HUES6 (cell line): ENCODE measurements at regions not wholly inside any gene's neighbourhood (a gene's known extent, or its start where the extent isn't known, plus 50 kb on each side); places are given as distances from the start of the nearest gene placed in this dataset.

Source experiments
- H3K27ac ChIP-seq: 2 replicates; pipeline ENCODE4 v1.7.0; 2013; ENCODE audit warnings: low read depth, mild to moderate bottlenecking, low read length, inconsistent platforms
- H3K27me3 ChIP-seq: 2 replicates; pipeline ENCODE4 v1.6.1; 2013; ENCODE audit warnings: low read length; ENCODE audit not compliant: control insufficient read depth, insufficient read depth
- H3K36me3 ChIP-seq: 2 replicates; pipeline ENCODE4 v1.6.1; 2013; ENCODE audit warnings: low read length; ENCODE audit not compliant: control insufficient read depth, insufficient read depth
- H3K4me1 ChIP-seq: 2 replicates; pipeline ENCODE4 v1.6.1; 2013; ENCODE audit warnings: low read length; ENCODE audit not compliant: control insufficient read depth, insufficient read depth
- H3K4me3 ChIP-seq: 2 replicates; pipeline ENCODE4 v1.5.1; 2013; ENCODE audit warnings: low read depth, low read length
- H3K9ac ChIP-seq: one replicate; pipeline ENCODE4 v1.6.1; 2013; ENCODE audit warnings: mild to moderate bottlenecking, low read length
- H3K9me3 ChIP-seq: 2 replicates; pipeline ENCODE4 v1.6.1; 2013; ENCODE audit warnings: low read depth, low read length; ENCODE audit not compliant: control insufficient read depth, insufficient read depth

- no peak overlapping the region for H3K4me3 ChIP-seq
- H3K4me1 ChIP-seq: no peaks in the 10 kb centered on the region
- no peaks in the 10 kb centered on the region for H3K36me3 ChIP-seq
- no peak overlapping the region for H3K9ac ChIP-seq
- H3K27ac ChIP-seq: no peak overlapping the region
- no peaks in the 10 kb centered on the region for H3K27me3 ChIP-seq
- no peaks in the 10 kb centered on the region for H3K9me3 ChIP-seq
Observed at GRCh38 chr12:92218394-92219077, 72.9 kb upstream of the BTG1 start.

GRCh38 chr12:92216092-92216491 lies 70.4 kb upstream of the BTG1 start:
- 0 out of 2 replicates have a peak, but pooled peaks cover 2% of the 10 kb centered on the region for H3K9me3 ChIP-seq
- no peak overlapping the region for H3K27ac ChIP-seq
- H3K9ac ChIP-seq: no peak overlapping the region
- H3K27me3 ChIP-seq: no peaks in the 10 kb centered on the region
- no peaks in the 10 kb centered on the region for H3K36me3 ChIP-seq
- H3K4me1 ChIP-seq: no peaks in the 10 kb centered on the region
- no peak overlapping the region for H3K4me3 ChIP-seq

- Histone ChIP-seq H3K9me3 (0 out of 2 replicates have a peak, but pooled peaks cover 4% of the 10 kb centered on the region), H3K9ac (no peak overlapping the region), H3K27ac (no peak overlapping the region), H3K36me3 (no peaks in the 10 kb centered on the region), H3K4me3 (no peak overlapping the region), H3K4me1 (no peaks in the 10 kb centered on the region), H3K27me3 (no peaks in the 10 kb centered on the region)
Observed at GRCh38 chr12:92215358-92215757, 69.7 kb upstream of the BTG1 start.

GRCh38 chr12:92213166-92213565 lies 67.5 kb upstream of the BTG1 start:
- H3K4me1 ChIP-seq: 0 out of 2 replicates have a peak, but pooled peaks cover 3% of the 10 kb centered on the region
- 0 out of 2 replicates have a peak, but pooled peaks cover 4% of the 10 kb centered on the region for H3K9me3 ChIP-seq
- no peaks in the 10 kb centered on the region for H3K27me3 ChIP-seq
- H3K9ac ChIP-seq: no peak overlapping the region
- H3K4me3 ChIP-seq: no peak overlapping the region
- no peak overlapping the region for H3K27ac ChIP-seq
- no peaks in the 10 kb centered on the region for H3K36me3 ChIP-seq

GRCh38 chr12:92210071-92210470 lies 64.4 kb upstream of the BTG1 start:
- Histone ChIP-seq H3K27ac (no peak overlapping the region), H3K27me3 (no peaks in the 10 kb centered on the region), H3K9ac (no peak overlapping the region), H3K4me1 (peaks cover 7% of the 10 kb centered on the region; the same call in 1 of the 2 replicates), H3K36me3 (no peaks in the 10 kb centered on the region), H3K4me3 (no peak overlapping the region), H3K9me3 (0 out of 2 replicates have a peak, but pooled peaks cover 4% of the 10 kb centered on the region)

- no peak overlapping the region; the same call in 1 of the 2 replicates for H3K27ac ChIP-seq
- 0 out of 2 replicates have a peak, but pooled peaks cover 4% of the 10 kb centered on the region for H3K9me3 ChIP-seq
- no peaks in the 10 kb centered on the region for H3K27me3 ChIP-seq
- H3K4me3 ChIP-seq: no peak overlapping the region
- H3K36me3 ChIP-seq: no peaks in the 10 kb centered on the region
- H3K4me1 ChIP-seq: peaks cover 7% of the 10 kb centered on the region; the same call in 1 of the 2 replicates
- H3K9ac ChIP-seq: peak overlapping the region; percentile 17
Observed at GRCh38 chr12:92208613-92209121, 63.0 kb upstream of the BTG1 start.

GRCh38 chr12:92206596-92206995 lies 61.0 kb upstream of the BTG1 start:
- no peak overlapping the region for H3K9ac ChIP-seq
- peaks cover 7% of the 10 kb centered on the region; the same call in 1 of the 2 replicates for H3K4me1 ChIP-seq
- no peaks in the 10 kb centered on the region for H3K36me3 ChIP-seq
- no peak overlapping the region for H3K27ac ChIP-seq
- H3K4me3 ChIP-seq: no peak overlapping the region
- H3K27me3 ChIP-seq: no peaks in the 10 kb centered on the region
- H3K9me3 ChIP-seq: 0 out of 2 replicates have a peak, but pooled peaks cover 2% of the 10 kb centered on the region

GRCh38 chr12:92206011-92206410 lies 60.4 kb upstream of the BTG1 start:
- Histone ChIP-seq H3K27me3 (no peaks in the 10 kb centered on the region), H3K9ac (no peak overlapping the region), H3K36me3 (no peaks in the 10 kb centered on the region), H3K9me3 (0 out of 2 replicates have a peak, but pooled peaks cover 2% of the 10 kb centered on the region), H3K4me3 (no peak overlapping the region), H3K4me1 (peaks cover 7% of the 10 kb centered on the region; the same call in 1 of the 2 replicates), H3K27ac (no peak overlapping the region)

- Histone ChIP-seq H3K27me3 (no peaks in the 10 kb centered on the region), H3K9ac (no peak overlapping the region), H3K4me1 (no peaks in the 10 kb centered on the region), H3K4me3 (no peak overlapping the region), H3K27ac (no peak overlapping the region), H3K36me3 (no peaks in the 10 kb centered on the region), H3K9me3 (no peaks in the 10 kb centered on the region; the same call in 1 of the 2 replicates)
Observed at GRCh38 chr12:92199819-92200576, 54.4 kb upstream of the BTG1 start.

GRCh38 chr12:92197815-92198214 lies 52.2 kb upstream of the BTG1 start:
- H3K36me3 ChIP-seq: no peaks in the 10 kb centered on the region
- H3K9me3 ChIP-seq: no peaks in the 10 kb centered on the region; the same call in 1 of the 2 replicates
- H3K9ac ChIP-seq: no peak overlapping the region

GRCh38 chr12:92196368-92196767 lies 50.7 kb upstream of the BTG1 start:
- Histone ChIP-seq H3K27ac (no peak overlapping the region), H3K4me3 (no peak overlapping the region), H3K27me3 (no peaks in the 10 kb centered on the region), H3K4me1 (no peaks in the 10 kb centered on the region), H3K9ac (no peak overlapping the region), H3K36me3 (no peaks in the 10 kb centered on the region), H3K9me3 (no peaks in the 10 kb centered on the region; the same call in 1 of the 2 replicates)

More at GRCh38 chr12:92197815-92198214, 52.2 kb upstream of the BTG1 start:
- H3K27ac ChIP-seq: no peak overlapping the region
- H3K27me3 ChIP-seq: no peaks in the 10 kb centered on the region
- no peaks in the 10 kb centered on the region for H3K4me1 ChIP-seq
- H3K4me3 ChIP-seq: no peak overlapping the region
